ENCODE measurements at regions not wholly inside any gene's neighbourhood (a gene's known extent, or its start where the extent isn't known, plus 50 kb on each side); places are given as distances from the start of the nearest gene placed in this dataset.

- no peak for DNase-seq (ENCODE audit: low read depth)
- no peak for TF ChIP-seq CTCF (IDR thresholded peaks at IDR 0.05; ENCODE audit: control insufficient read depth, extremely low read depth, insufficient read depth)
- H3K4me3 ChIP-seq (ENCODE audit: low read depth, low read length): no peak overlapping the region
Observed at GRCh38 chr16:9509663-9510062, 418.2 kb downstream of the HAPSTR1 start.

- no peak for TF ChIP-seq CTCF (IDR thresholded peaks at IDR 0.05; ENCODE audit: control insufficient read depth, extremely low read depth, insufficient read depth)
- DNase-seq (ENCODE audit: low read depth): no peak
- no peak overlapping the region for H3K4me3 ChIP-seq (ENCODE audit: low read depth, low read length)
Observed at GRCh38 chr16:9511389-9511788, 419.9 kb downstream of the HAPSTR1 start.

- no peak for DNase-seq (ENCODE audit: low read depth)
- no peak for TF ChIP-seq CTCF (IDR thresholded peaks at IDR 0.05; ENCODE audit: control insufficient read depth, extremely low read depth, insufficient read depth)
- no peak overlapping the region for H3K4me3 ChIP-seq (ENCODE audit: low read depth, low read length)
Observed at GRCh38 chr16:9516444-9516843, 425.0 kb downstream of the HAPSTR1 start.

- TF ChIP-seq CTCF (IDR thresholded peaks at IDR 0.05; ENCODE audit: control insufficient read depth, extremely low read depth, insufficient read depth): no peak
- DNase-seq (ENCODE audit: low read depth): no peak
- H3K4me3 ChIP-seq (ENCODE audit: low read depth, low read length): no peak overlapping the region
Observed at GRCh38 chr16:9518051-9518450, 426.6 kb downstream of the HAPSTR1 start.

GRCh38 chr16:9518581-9518980 is 427.1 kb downstream of the HAPSTR1 start:
- no peak for TF ChIP-seq CTCF (IDR thresholded peaks at IDR 0.05; ENCODE audit: control insufficient read depth, extremely low read depth, insufficient read depth)
- no peak overlapping the region for H3K4me3 ChIP-seq (ENCODE audit: low read depth, low read length)
- no peak for DNase-seq (ENCODE audit: low read depth)

GRCh38 chr16:9521749-9522370 is 430.4 kb downstream of the HAPSTR1 start:
- no peak overlapping the region for H3K4me3 ChIP-seq (ENCODE audit: low read depth, low read length)
- no peak for DNase-seq (ENCODE audit: low read depth)
- TF ChIP-seq CTCF (IDR thresholded peaks at IDR 0.05; ENCODE audit: control insufficient read depth, extremely low read depth, insufficient read depth): no peak

GRCh38 chr16:9522614-9523013 is 431.2 kb downstream of the HAPSTR1 start:
- DNase-seq (ENCODE audit: low read depth): no peak
- no peak for TF ChIP-seq CTCF (IDR thresholded peaks at IDR 0.05; ENCODE audit: control insufficient read depth, extremely low read depth, insufficient read depth)
- no peak overlapping the region for H3K4me3 ChIP-seq (ENCODE audit: low read depth, low read length)

All from LNCaP clone FGC (cell line).